SK-N-SH (cell line): ENCODE measurements at regions not wholly inside any gene's neighbourhood (a gene's known extent, or its start where the extent isn't known, plus 50 kb on each side); places are given as distances from the start of the nearest gene placed in this dataset.

Experiments used
- CTCF ChIP-seq: fragments of 200-600 bp; sonication (generic); IDR thresholded peaks from 2 replicates; pipeline ENCODE4 v1.6.1; 2017; ENCODE audit warnings: antibody characterized with exemption, mild to moderate bottlenecking, moderate library complexity
- FOXM1 ChIP-seq: IDR thresholded peaks from 2 replicates; pipeline ENCODE4 v1.4.0; 2012; ENCODE audit warnings: low read depth, mild to moderate bottlenecking
- POLR2AphosphoS5 ChIP-seq: IDR thresholded peaks from 2 replicates; pipeline ENCODE4 v1.6.1; 2012; ENCODE audit warnings: low read depth, low read length
- RCOR1 ChIP-seq: fragments of 150-350 bp; IDR thresholded peaks from 2 replicates; pipeline ENCODE4 v1.6.1; 2017; ENCODE audit warnings: antibody characterized with exemption, low read length
- REST ChIP-seq: IDR thresholded peaks from 2 replicates; pipeline ENCODE4 v1.6.1; 2012; ENCODE audit warnings: mild to moderate bottlenecking, low read depth, low read length, moderate library complexity
- RFX5 ChIP-seq: IDR thresholded peaks from 2 replicates; pipeline ENCODE4 v1.6.1; 2012; ENCODE audit warnings: mild to moderate bottlenecking, improper control_type of control experiment, low read length

DNA sequence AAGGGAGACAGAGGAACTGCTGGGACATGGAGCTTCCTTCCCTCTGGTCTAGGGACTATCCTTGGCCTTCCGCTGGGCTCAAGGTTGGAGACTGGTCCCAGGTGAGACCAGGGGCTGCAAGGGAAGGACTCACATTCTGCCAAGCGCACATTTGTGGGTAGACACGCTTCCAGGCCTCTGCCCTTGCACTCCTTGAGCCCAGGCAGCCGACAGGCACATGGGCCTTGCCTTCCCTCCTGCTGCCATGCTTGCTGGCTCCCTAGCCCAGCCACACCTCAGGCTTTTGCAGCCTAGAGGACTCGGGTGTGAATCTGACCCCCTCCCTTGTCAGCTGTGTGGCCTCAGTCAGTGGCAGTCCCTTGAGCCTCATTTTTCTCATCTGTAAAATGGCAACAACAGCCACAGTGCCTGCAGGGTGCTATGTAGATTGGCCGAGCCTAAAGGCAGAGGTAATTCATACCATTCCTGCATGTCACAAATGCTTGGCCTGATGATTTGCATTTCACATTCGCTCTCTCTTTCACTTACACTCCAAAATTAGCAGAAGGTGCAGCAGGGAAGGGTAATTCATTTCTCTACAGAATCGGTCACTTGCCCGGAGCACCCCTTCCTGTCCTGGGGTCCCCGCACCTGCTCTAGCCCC, 57.6 kb upstream of the NECTIN1 start:
- TF ChIP-seq RFX5: no peak
- no peak for TF ChIP-seq CTCF
- no peak for TF ChIP-seq REST
- TF ChIP-seq RCOR1: no peak
- no peak for TF ChIP-seq FOXM1
- TF ChIP-seq POLR2AphosphoS5: no peak
